Testis (tissue), 2 donors: ENCODE measurements at regions not wholly inside any gene's neighbourhood (a gene's known extent, or its start where the extent isn't known, plus 50 kb on each side); places are given as distances from the start of the nearest gene placed in this dataset.

ENCODE experiments used
- DNase-seq: peaks from one replicate; pipeline ENCODE4 v3.0.0-alpha.2; 2019
- H3K27ac ChIP-seq, 2 donors: fragments of 200-600 bp; sonication (generic); one replicate each; pipeline ENCODE4 v1.5.1; 2019
- H3K27me3 ChIP-seq: fragments of 200-600 bp; sonication (generic); one replicate; pipeline ENCODE4 v1.5.1; 2019
- H3K36me3 ChIP-seq: fragments of 200-600 bp; sonication (generic); one replicate; pipeline ENCODE4 v1.5.1; 2017; ENCODE audit warnings: low read depth; ENCODE audit errors: missing control alignments
- H3K4me1 ChIP-seq: fragments of 200-600 bp; sonication (generic); one replicate; pipeline ENCODE4 v1.5.1; 2019
- H3K4me3 ChIP-seq, 2 donors: fragments of 200-600 bp; sonication (generic); one replicate each; pipeline ENCODE4 v1.5.1; 2017 to 2019
- H3K9me3 ChIP-seq: fragments of 200-600 bp; sonication (generic); one replicate; pipeline ENCODE4 v1.5.1; 2017
- CTCF ChIP-seq, 3 experiments: fragments of 450-650 bp in 2 of 3; fragments of 200-600 bp in 1 of 3; sonication (generic) in 1 of 3; IDR thresholded peaks; one replicate each; pipeline ENCODE4 v1.5.1; 2016 to 2019; ENCODE audit warnings: antibody characterized with exemption in 3 of 3, mild to moderate bottlenecking in 2 of 3, moderate library complexity in 1 of 3
- POLR2A ChIP-seq: fragments of 450-650 bp; IDR thresholded peaks from one replicate; pipeline ENCODE4 v1.6.1; 2017; ENCODE audit warnings: antibody characterized with exemption, mild to moderate bottlenecking, moderate library complexity
- WGBS, 2 donors: methylation state at CpG; one replicate each; pipeline ENCODE4 v1.1.5; 2018; 5-methylcytosine and 5-hydroxymethylcytosine counted together
- intact Hi-C: fragments of 100-400 bp; cut with DNase I; formaldehyde crosslinking; loops from one replicate; pipeline ENCODE4 v1.15.1; 2023; ENCODE audit warnings: low total_unique reads

- H3K27ac ChIP-seq = no peak overlapping the region
- DNase-seq = no peak
- no peaks in the 10 kb centered on the region for H3K27me3 ChIP-seq
- 46% methylated on average over 2 of the region's 2 CpGs for WGBS, 2 donors
- TF ChIP-seq CTCF (IDR thresholded peaks at IDR 0.05) = no peak
- TF ChIP-seq POLR2A = no peak
- H3K4me1 ChIP-seq = no peaks in the 10 kb centered on the region
- H3K9me3 ChIP-seq = no peaks in the 10 kb centered on the region
- intact Hi-C loops = no loop called here
- no peak overlapping the region for H3K4me3 ChIP-seq
- H3K36me3 ChIP-seq = no peaks in the 10 kb centered on the region
Measured at GRCh38 chrY:19130569-19131358, 357.2 kb upstream of the HSFY2 start.

DNA sequence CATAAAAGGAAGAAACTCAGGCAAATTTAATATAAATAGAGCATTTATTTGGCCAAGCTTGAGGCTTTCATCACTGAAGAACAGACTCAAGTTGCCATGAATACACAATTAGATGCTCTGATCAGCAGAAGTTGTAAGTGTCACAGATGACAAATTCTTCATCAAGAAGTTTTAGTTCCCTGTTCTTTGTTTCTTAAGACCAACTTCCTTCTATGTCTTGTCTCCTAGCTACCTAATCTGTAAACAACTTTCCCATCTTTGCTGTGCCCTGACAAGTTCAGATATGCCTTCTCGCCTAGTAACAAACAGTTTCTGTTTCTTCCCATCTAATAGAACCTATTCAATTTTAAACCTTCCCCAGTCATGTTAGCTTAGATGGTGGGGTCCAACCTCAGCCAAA lies 353.4 kb upstream of the HSFY2 start:
- Histone ChIP-seq H3K36me3 (no peaks in the 10 kb centered on the region), H3K27ac (no peak overlapping the region), H3K4me1 (no peaks in the 10 kb centered on the region), H3K9me3 (no peaks in the 10 kb centered on the region), H3K27me3 (no peaks in the 10 kb centered on the region), H3K4me3 (no peak overlapping the region)
- WGBS, 2 donors = 55 to 64% methylated on average over 1 of the region's 1 CpG
- no peak for DNase-seq
- intact Hi-C loops = no loop called here
- TF ChIP-seq POLR2A (no peak), CTCF (IDR thresholded peaks at IDR 0.05) (no peak)

DNA sequence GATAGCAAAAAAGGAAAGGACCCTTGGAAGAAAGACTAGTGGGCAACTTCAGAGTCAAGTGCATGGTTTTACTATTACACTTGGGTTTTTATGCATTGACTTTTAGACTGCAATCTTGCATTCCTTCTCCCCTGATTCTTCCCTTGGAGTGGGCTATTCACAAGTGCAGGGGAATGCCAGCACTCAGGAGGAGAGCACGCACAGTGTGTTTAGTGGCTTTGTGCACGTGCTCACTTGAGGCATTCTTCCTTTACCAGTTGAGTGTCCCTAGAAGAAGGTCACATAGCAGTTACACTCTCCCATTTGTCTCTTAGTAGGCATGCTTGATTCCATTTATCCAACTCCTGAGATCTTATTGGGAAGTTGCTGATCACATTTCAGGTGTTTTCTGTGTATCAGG lies 351.1 kb upstream of the HSFY2 start:
- no peaks in the 10 kb centered on the region for H3K4me1 ChIP-seq
- WGBS, 2 donors = 55 to 70% methylated on average over 2 of the region's 2 CpGs
- intact Hi-C loops = no loop called here
- DNase-seq = no peak
- H3K27me3 ChIP-seq = no peaks in the 10 kb centered on the region
- H3K36me3 ChIP-seq = no peaks in the 10 kb centered on the region
- no peaks in the 10 kb centered on the region for H3K9me3 ChIP-seq
- H3K27ac ChIP-seq = no peak overlapping the region
- no peak for TF ChIP-seq POLR2A
- no peak for TF ChIP-seq CTCF (IDR thresholded peaks at IDR 0.05)
- no peak overlapping the region for H3K4me3 ChIP-seq

- Histone ChIP-seq H3K27me3 (no peaks in the 10 kb centered on the region), H3K27ac (no peak overlapping the region), H3K4me3 (no peak overlapping the region), H3K9me3 (no peaks in the 10 kb centered on the region), H3K36me3 (no peaks in the 10 kb centered on the region), H3K4me1 (no peaks in the 10 kb centered on the region)
- TF ChIP-seq CTCF (IDR thresholded peaks at IDR 0.05) (no peak), POLR2A (no peak)
- intact Hi-C loops = no loop called here
- DNase-seq = no peak
Measured at GRCh38 chrY:19122450-19122849, 348.9 kb upstream of the HSFY2 start.

DNA sequence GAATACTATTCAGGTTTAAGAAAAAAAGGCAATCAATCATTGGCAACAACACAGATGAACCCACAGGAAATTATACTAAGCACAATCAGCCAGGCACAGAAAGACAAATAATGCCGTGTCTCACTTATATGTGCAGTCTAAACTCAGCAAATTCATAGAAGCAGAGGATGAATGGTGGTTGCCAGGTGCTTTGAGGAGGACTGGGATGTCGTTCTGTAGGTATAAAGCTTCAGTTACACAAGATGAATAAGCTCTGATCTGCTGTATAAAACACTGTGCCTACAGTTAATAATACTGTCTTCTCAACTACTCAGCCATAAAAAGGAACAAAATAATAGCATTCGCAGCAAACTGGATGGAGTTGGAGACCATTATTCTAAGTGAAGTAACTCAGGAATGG lies 324.8 kb upstream of the HSFY2 start:
- intact Hi-C loops = no loop called here
- TF ChIP-seq POLR2A (no peak), CTCF (IDR thresholded peaks at IDR 0.05) (no peak)
- no peak overlapping the region for H3K4me3 ChIP-seq
- 55 to 64% methylated on average over 3 of the region's 3 CpGs for WGBS, 2 donors
- H3K27ac ChIP-seq = no peak overlapping the region
- no peaks in the 10 kb centered on the region for H3K27me3 ChIP-seq
- H3K4me1 ChIP-seq = no peaks in the 10 kb centered on the region
- H3K9me3 ChIP-seq = no peaks in the 10 kb centered on the region
- DNase-seq = no peak
- no peaks in the 10 kb centered on the region for H3K36me3 ChIP-seq
